ENCODE measurements at regions not wholly inside any gene's neighbourhood (a gene's known extent, or its start where the extent isn't known, plus 50 kb on each side); places are given as distances from the start of the nearest gene placed in this dataset.

DNA sequence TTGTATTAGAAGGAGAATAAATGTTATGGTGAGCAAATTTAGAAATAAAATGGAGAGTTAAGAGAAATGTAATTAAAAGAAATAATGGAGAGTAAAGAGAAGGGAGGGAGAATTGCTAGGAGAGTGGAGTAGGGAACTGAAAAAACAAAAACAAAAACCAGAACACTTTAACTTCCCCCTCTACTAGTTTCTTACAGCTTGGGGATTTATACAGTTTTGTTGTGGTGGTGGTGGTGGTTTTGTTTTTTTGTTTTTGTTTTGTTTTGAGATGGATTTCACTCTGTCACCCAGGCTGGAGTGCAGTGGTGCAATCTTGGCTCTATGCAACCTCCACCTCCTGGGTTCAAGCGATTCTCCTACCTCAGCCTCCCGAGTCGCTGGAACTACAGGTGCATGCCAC, 322.4 kb downstream of the TMEM167A start:
- no peak for FAIRE-seq
- no peak overlapping the region for H2BK15ac ChIP-seq (ENCODE audit: low read length)
- CTCF ChIA-PET (ENCODE audit: partially characterized antibody), result no interaction called here
- TF ChIP-seq HDAC6 (IDR thresholded peaks at IDR 0.05; ENCODE audit: low read depth, low read length) (no peak), RFX5 (IDR thresholded peaks at IDR 0.05; ENCODE audit: borderline replicate concordance, low read depth, low read length) (no peak), RXRA (IDR thresholded peaks at IDR 0.05; ENCODE audit: insufficient read depth, low read depth, low read length) (no peak), SAP30 (IDR thresholded peaks at IDR 0.05; ENCODE audit: insufficient read depth, insufficient replicate concordance, low read length) (no peak), TAF1 (IDR thresholded peaks at IDR 0.05; ENCODE audit: low read depth, low read length) (no peak), SIRT6 (IDR thresholded peaks at IDR 0.05; ENCODE audit: low read length) (no peak), SIN3A (conservative IDR thresholded peaks at IDR 0.05 in 1 of 2, IDR thresholded peaks at IDR 0.05 in 1 of 2; ENCODE audit: low read depth in 1 of 2, low read length in 2 of 2) (no peak), SP4 (IDR thresholded peaks at IDR 0.05; ENCODE audit: low read length) (no peak), SRF (IDR thresholded peaks at IDR 0.05; ENCODE audit: low read depth, low read length) (no peak), POU5F1 (IDR thresholded peaks at IDR 0.05; ENCODE audit: low read depth, low read length) (no peak), TEAD4 (IDR thresholded peaks at IDR 0.05; ENCODE audit: low read depth, low read length) (no peak), CHD2 (IDR thresholded peaks at IDR 0.05; ENCODE audit: low read length) (no peak), PHF8 (conservative IDR thresholded peaks at IDR 0.05; ENCODE audit: low read depth, low read length) (no peak)

More for the DNA sequence above, 322.4 kb downstream of the TMEM167A start:
- Histone ChIP-seq H3K36me3 (ENCODE audit: control insufficient read depth in 2 of 4, insufficient read depth in 4 of 4, low read length in 3 of 4) (no peaks in the 10 kb centered on the region), H2BK120ac (replicated peaks; ENCODE audit: low read depth, low read length) (no peak overlapping the region), H3K79me1 (ENCODE audit: low read depth, low read length) (no peaks in the 10 kb centered on the region), H3K79me2 (ENCODE audit: control insufficient read depth in 1 of 2, insufficient read depth in 2 of 2, low read length in 2 of 2) (no peaks in the 10 kb centered on the region), H3K56ac (replicated peaks; ENCODE audit: insufficient read length, low read depth, low read length) (no peak overlapping the region), H2BK20ac (ENCODE audit: low read length) (no peak overlapping the region), H3K27ac (ENCODE audit: low read depth, low read length) (no peak overlapping the region), H4K91ac (replicated peaks; ENCODE audit: insufficient read length, low read length) (no peak overlapping the region), H3K9me3 (ENCODE audit: insufficient read depth in 2 of 2, low read depth in 1 of 2, low read length in 1 of 2) (0 out of 4 replicates have a peak, but pooled peaks cover 0 to 3% of the 10 kb centered on the region in 2 experiments), H4K8ac (ENCODE audit: extremely low read depth, insufficient read depth, low read length) (no peak overlapping the region), H3K23me2 (ENCODE audit: low read depth, low read length) (no peaks in the 10 kb centered on the region; the same call in 1 of the 2 replicates), H3K27me3 (replicated peaks in 1 of 4; ENCODE audit: control insufficient read depth in 3 of 4, extremely low read depth in 1 of 4, insufficient read depth in 3 of 4, low read length in 3 of 4) (no peaks in the 10 kb centered on the region), H3K18ac (ENCODE audit: extremely low read depth, low read length) (no peak overlapping the region), H4K20me1 (replicated peaks in 1 of 2; ENCODE audit: control insufficient read depth in 1 of 2, insufficient read depth in 2 of 2, low read length in 2 of 2) (no peaks in the 10 kb centered on the region), H4K5ac (ENCODE audit: insufficient read length, low read depth, low read length) (no peak overlapping the region), H3K4me3 (ENCODE audit: extremely low read depth in 1 of 4, insufficient read depth in 2 of 4, low read depth in 3 of 4, low read length in 4 of 4) (no peak overlapping the region), H3K9ac (replicated peaks in 1 of 4; ENCODE audit: extremely low read depth in 1 of 4, low read depth in 3 of 4, low read length in 3 of 4) (no peak overlapping the region), H2BK12ac (ENCODE audit: low read depth, low read length) (no peak overlapping the region), H3K23ac (ENCODE audit: insufficient read length) (no peak overlapping the region), H3K14ac (ENCODE audit: insufficient read length) (no peak overlapping the region), H3K4me2 (ENCODE audit: insufficient read depth in 1 of 2, low read depth in 2 of 2, low read length in 2 of 2) (no peak overlapping the region), H2AK5ac (ENCODE audit: low read depth, low read length) (no peak overlapping the region), H3K4me1 (replicated peaks in 1 of 4; ENCODE audit: control insufficient read depth in 3 of 4, insufficient read depth in 4 of 4, low read length in 3 of 4) (no peaks in the 10 kb centered on the region), H3K4ac (replicated peaks; ENCODE audit: insufficient read length, low read depth, low read length) (no peak overlapping the region), H2AFZ (ENCODE audit: low read length) (no peak overlapping the region), H2BK5ac (ENCODE audit: low read depth, low read length) (no peak overlapping the region)
- POLR2A ChIA-PET (ENCODE audit: partially characterized antibody), result no interaction called here
- no peak for DNase-seq (ENCODE audit: low read depth in 1 of 2, low spot score in 2 of 2)
- 100% methylated on average over 3 of the region's 3 CpGs; no CpG with 5 or more reads in 1 of the 2 experiments for WGBS, 2 experiments (ENCODE audit: extremely low coverage in 1 of 2, insufficient coverage in 1 of 2, insufficient read length in 1 of 2, insufficient replicate concordance in 2 of 2, low coverage in 1 of 2, low lambda C conversion rate in 2 of 2, missing lambda C conversion rate in 1 of 2)

All from H1 (cell line).